GM20000 (cell line): ENCODE measurements at regions not wholly inside any gene's neighbourhood (a gene's known extent, or its start where the extent isn't known, plus 50 kb on each side); places are given as distances from the start of the nearest gene placed in this dataset.

Source experiments
- DNase-seq: peaks from one replicate; pipeline ENCODE4 v3.0.0; 2012; ENCODE audit warnings: low spot score
- TF ChIP-seq, protein P1 (sequence below): IDR thresholded peaks from 2 replicates; pipeline ENCODE4 v1.5.1; 2012; ENCODE audit warnings: mild to moderate bottlenecking, control low read depth; ENCODE audit errors: extremely low read depth, missing control alignments

DNA sequence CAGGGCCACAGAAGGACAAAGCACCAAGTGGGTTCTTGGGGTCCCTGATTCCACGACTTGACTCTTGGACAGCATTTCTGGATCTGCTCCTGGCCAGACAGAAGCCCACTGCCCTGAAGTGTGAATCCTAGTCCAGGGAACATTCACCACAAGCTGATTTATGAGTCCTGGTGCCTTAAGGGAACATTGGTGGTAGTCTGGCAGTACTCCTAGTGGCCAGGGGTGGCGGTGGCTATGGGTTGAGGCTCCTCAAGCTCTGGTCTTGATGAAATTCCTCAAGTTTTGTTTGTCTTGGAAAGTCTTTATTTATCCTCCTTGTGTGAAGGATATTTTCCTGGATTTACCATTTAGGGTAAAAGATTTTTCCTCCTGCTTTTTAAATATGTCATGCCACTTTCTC lies 307.5 kb downstream of the PYDC2 start:
- no peak for DNase-seq
- TF ChIP-seq, protein P1, sequence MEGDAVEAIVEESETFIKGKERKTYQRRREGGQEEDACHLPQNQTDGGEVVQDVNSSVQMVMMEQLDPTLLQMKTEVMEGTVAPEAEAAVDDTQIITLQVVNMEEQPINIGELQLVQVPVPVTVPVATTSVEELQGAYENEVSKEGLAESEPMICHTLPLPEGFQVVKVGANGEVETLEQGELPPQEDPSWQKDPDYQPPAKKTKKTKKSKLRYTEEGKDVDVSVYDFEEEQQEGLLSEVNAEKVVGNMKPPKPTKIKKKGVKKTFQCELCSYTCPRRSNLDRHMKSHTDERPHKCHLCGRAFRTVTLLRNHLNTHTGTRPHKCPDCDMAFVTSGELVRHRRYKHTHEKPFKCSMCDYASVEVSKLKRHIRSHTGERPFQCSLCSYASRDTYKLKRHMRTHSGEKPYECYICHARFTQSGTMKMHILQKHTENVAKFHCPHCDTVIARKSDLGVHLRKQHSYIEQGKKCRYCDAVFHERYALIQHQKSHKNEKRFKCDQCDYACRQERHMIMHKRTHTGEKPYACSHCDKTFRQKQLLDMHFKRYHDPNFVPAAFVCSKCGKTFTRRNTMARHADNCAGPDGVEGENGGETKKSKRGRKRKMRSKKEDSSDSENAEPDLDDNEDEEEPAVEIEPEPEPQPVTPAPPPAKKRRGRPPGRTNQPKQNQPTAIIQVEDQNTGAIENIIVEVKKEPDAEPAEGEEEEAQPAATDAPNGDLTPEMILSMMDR, result no peak

DNA sequence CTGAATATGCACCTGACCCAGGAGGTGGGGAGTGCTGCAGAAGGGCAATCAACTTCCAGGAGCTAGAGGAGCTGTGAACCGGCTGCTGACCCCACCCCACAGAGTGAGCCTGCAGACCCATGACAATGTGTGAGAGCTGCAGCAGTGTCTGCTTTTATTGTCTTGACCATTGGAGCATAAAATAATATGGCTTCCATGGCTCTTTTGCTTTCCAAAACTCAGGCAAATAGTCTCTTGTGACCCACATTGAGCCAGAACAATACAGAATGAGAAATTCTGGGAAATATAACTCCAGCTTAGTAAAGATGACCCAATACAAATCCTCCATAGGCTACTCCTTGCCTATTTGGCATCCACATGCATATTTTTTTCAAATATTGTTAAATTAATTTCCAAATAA lies 309.6 kb downstream of the PYDC2 start:
- no peak for DNase-seq
- TF ChIP-seq, protein P1, result no peak

DNA sequence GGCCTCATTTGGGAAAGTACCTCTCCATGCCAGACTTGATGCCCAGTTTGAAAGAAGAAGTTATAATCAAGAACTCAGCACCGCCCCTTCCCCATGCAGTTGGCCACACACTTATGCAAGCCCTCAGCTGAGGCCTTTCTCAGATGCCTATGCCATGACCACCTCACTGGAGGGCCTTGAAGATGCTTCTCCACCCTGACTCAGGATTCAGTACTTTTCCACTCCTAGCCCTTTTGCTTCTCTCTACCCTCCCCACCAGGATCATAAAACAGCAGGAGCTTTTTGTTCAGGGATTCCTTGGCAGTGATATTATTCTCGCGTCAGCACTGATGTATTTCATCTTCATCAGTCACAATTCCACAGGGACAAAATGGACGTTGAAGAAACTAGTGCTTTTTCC lies 313.5 kb downstream of the PYDC2 start:
- TF ChIP-seq, protein P1, result no peak
- DNase-seq, result no peak

DNA sequence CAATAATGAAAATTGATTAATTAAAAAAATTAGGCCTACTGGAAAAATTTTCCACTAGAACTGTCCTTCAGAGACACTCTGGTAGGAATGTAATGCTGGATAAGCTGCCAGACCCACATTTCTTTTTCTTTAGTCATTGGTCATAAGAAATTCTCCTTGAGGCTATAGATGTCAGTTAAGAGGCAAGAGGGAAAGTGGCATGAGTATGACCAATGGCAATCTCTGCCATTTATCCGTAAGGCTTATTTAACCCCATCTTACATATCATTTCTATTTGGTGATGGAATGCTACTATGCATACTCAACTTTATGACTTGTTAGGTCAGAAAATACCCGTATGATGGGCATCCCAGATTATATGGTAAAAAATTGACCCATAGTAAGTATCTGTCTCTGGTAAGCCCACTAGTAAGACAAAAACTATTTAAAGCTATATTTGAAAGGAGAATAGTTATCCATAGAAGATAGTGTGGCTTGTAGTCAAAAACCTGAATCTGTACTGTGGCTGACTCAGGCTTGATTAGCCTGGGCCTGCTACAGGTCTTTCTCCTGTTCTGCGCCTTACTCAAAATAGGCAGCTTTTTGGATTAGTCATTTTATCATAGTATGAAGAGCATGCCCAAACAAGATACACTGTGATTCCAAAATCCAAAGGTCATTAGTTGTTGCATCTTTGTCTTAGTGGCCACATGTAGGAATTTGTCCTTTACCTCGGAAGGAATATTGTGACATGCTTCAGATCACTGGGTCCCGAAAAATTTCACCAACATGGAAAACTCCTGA lies 314.7 kb downstream of the PYDC2 start:
- no peak for DNase-seq
- TF ChIP-seq, protein P1, result no peak

DNA sequence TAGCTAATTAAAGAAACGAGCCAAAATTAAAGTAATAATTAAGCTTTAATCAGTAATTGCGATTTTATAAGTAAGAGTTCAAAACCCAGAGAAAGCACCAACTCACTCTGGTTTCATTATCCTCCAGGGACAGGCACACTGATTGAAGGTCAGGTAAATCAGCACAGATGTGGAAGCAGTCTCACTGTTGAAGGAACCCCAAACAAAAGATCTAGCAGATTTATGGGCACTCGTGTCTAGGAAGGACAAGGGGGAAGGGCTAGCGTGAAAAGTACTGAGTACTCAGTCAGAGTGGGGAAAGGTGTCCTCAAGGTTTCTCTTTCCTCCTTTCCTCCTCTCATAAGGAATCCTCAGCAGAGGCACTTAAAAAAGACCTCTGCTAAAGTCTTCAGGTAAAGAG lies 320.1 kb downstream of the PYDC2 start:
- no peak for DNase-seq
- TF ChIP-seq, protein P1, result no peak

DNA sequence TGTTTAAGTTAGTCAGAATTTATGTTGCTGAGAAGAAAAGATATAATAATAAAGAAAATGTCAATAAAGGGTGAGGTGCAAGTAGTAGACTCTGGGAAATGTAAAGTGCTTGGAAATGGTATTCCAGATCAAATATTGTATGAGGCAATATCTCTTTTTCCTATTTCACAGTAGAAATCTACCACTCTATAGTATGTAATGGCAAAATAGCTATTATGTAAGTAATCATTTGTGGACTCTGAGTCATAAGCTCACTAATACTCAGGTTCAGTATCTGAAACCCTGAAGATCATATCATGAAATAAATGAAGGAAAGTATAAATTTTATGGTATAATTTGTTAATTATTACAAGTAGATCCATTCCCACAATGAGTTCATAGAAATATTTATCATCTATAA lies 322.1 kb downstream of the PYDC2 start:
- DNase-seq, result no peak
- TF ChIP-seq, protein P1, result no peak

DNA sequence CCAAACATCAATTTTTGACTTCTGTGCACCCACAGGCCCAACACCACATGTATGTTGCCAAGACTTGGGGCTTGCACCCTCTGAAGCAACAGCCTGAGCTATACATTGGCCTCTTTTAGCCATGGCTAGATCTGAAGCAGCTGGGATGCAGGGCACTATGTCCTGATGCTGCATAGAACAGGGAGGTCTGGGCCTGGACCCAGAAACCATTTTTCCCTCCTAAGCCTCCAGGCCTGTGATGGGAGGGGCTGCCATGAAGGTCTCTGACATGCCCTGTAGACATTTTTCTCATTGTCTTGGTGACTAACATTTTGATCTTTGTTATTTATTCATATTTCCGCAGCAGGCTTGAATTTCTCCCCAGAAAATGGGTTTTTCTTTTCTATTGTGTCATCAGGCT lies 330.0 kb downstream of the PYDC2 start:
- no peak for DNase-seq
- TF ChIP-seq, protein P1, result no peak
